GM18508 (cell line): ENCODE measurements at regions not wholly inside any gene's neighbourhood (a gene's known extent, or its start where the extent isn't known, plus 50 kb on each side); places are given as distances from the start of the nearest gene placed in this dataset.
A peak's percentile ranks its signal among the peaks of the same experiment; 100 is the strongest.

ENCODE experiments used
- ATAC-seq: cut with Tn5 transposase; IDR thresholded peaks from one replicate; pipeline ENCODE4 v1.9.1; 2021; ENCODE audit warnings: moderate number of reproducible peaks; ENCODE audit not compliant: insufficient read depth, unreplicated experiment

DNA sequence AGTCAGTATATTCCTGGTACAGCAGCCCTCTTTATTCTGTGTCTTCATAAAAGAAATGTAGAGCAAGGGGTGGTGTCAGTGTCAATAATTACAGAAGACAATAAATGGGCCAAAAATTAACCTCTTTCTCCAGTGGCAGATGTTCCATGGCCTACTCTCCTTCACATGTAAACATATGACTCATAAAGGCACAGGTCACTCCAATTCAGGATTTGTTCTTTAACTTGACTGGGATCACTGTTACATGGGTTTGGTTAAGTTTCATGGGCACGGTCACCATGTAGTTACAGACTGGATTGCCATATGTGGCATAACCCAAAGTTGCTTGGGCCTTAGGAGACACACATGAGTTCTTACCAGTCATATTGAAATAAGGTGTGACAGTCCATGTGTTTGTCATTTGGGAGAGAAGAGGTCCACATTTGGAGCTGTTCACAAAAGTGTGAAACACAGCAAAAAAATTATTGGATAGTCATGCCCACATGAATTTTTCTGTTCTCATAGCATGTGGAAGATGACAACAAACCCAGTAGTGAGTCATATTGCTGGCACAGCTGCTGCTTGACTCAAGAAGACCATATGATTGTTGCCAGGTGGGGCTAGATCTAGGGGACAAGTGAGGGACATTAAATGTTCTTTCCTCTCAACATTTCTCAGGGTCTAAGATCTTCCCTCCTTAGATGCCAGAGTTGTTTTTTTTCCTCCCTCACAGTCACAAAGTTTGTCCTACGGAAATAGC lies 68.1 kb upstream of the HTR2A start:
- ATAC-seq, result no peak

DNA sequence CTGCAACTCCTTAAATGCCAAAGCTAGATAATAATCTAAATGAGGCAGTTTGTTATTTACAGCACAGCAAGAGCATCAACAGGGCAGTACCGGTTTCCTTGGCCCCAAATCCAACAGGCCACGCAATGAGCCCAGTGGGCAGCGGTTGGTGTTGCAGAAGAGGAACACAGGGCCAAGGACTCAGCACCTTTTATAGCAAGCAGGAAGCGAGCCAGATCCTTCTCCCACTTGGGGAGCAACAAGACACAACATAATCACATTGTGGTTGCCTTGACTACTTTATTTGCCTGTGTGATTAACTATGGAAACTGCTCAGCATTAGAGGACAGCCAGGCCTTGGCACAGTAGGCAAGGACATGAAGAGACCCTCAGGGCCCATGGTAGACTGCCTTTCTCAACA lies 67.1 kb upstream of the HTR2A start:
- no peak for ATAC-seq

GRCh38 chr13:46962281-46962941 lies 65.6 kb upstream of the HTR2A start:
- ATAC-seq, result no peak

GRCh38 chr13:46961719-46962118 lies 64.9 kb upstream of the HTR2A start:
- peak; percentile 98 for ATAC-seq

GRCh38 chr13:46953941-46954340 lies 57.1 kb upstream of the HTR2A start:
- no peak for ATAC-seq

- ATAC-seq, result no peak
Observed at GRCh38 chr13:46953331-46953730, 56.5 kb upstream of the HTR2A start.

DNA sequence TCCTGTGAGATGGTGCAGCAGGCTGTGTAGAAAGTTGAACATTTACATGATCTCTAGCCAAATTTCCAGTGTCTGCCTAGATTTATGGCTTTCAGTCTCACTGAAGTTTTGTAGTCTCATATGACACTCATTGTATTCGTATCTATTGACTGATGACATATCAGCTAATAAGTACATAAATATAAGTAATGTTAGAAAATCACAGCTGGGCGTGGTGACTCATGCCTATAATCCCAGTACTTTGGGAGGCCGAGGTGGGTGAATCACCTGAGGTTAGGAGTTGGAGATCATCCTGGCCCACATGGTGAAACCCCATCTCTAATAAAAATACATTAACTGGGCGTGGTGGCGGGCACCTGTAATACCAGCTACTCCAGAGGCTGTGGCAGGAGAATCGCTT lies 54.7 kb upstream of the HTR2A start:
- ATAC-seq, result no peak

GRCh38 chr13:46949211-46949610 lies 52.4 kb upstream of the HTR2A start:
- ATAC-seq, result no peak

- ATAC-seq, result no peak
Observed at GRCh38 chr13:46948338-46948737, 51.5 kb upstream of the HTR2A start.

GRCh38 chr13:46947425-46948191 lies 50.8 kb upstream of the HTR2A start:
- ATAC-seq, result no peak
